Cerebellar cortex (tissue), 1 donor: ENCODE measurements at regions not wholly inside any gene's neighbourhood (a gene's known extent, or its start where the extent isn't known, plus 50 kb on each side); places are given as distances from the start of the nearest gene placed in this dataset.
"Not testable (repeated sequence)": the region's sequence is repeated elsewhere in the genome, so short reads cannot be mapped to it uniquely, and the experiment has no call there.

Experiments
- DNase-seq: peaks from one replicate; pipeline ENCODE4 v3.0.0-alpha.2; 2015; ENCODE audit warnings: low spot score

DNA sequence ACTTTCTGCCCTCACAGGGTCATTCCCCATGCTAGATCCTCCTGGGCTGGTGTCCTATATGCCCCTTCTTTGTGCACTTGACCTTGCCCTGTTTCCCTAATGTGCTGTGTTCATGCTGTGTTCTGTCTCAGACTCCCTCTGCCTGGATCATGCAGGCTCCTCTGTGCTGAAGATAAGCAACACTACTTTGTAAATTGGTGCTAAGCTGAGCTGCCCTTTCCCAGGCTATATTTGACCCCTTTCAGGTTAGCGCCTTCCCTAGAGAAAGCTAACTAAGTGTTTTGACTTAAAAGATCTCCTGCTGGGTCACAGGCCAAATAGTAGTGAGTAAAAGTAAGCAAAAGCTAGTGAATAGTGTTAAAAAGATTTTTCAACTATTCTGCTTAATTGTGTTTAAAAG is 257.2 kb upstream of the RGPD4 start:
- no peak for DNase-seq

DNA sequence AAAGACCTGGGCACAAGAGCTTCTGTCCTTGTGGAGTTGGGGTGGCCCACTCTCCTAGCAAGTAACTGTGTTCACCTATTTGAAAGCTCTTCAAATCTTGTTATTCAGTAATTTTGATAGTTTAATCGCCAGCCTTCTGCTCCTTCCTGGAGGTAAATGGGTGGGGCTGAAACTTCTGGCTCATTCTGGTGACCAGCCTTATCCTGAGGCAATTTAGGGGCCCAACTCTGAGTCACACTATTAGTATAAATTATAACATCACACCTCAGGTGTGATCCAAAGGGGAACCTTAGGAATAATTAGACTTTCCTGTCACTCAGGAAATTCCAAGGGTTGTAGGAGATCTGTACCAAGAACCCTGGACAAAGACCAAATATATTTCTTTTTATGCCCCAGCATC is 255.8 kb upstream of the RGPD4 start:
- no peak for DNase-seq

DNA sequence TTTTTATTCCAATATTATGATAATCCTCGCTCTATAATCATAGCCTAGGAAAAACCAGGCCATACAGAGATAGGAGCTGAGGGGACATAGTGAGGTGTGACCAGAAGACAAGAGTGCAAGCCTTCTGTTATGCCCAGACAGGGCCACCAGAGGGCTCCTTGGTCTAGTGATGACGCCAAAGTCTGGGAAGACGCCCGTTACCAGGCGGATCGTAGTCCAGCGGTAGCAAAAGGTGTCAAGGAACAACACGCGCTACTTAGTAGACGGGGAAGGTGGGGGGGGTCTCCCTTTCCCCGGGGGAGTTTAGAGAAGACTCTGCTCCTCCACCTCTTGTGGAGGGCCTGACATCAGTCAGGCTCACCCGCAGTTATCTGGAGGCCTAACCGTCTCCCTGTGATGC is 253.8 kb upstream of the RGPD4 start:
- not testable (repeated sequence) for DNase-seq

- no peak for DNase-seq
Observed at GRCh38 chr2:107576991-107577390, 249.7 kb upstream of the RGPD4 start.

DNA sequence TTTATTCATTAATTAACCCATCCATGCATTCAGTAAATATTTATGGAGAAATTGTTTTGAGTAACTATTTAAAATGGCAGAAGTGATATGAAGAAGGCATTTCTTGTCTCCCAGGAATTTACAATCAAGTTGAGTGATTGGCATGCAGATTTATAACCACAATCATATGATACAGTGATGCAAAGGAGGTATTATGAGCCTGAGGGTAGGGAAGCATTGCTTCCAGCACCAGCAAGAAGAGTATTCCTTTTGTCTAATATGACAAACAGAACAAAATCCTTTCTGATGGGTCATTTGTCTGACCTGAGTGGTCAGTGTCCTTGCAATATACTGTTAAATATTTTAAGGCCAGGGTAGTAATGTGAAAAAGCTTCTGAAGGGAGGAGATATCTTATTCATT is 244.2 kb upstream of the RGPD4 start:
- no peak for DNase-seq

GRCh38 chr2:107584577-107584976 is 242.1 kb upstream of the RGPD4 start:
- no peak for DNase-seq

GRCh38 chr2:107585851-107586250 is 240.8 kb upstream of the RGPD4 start:
- no peak for DNase-seq

- no peak for DNase-seq
Observed at GRCh38 chr2:107588181-107588580, 238.5 kb upstream of the RGPD4 start.

DNA sequence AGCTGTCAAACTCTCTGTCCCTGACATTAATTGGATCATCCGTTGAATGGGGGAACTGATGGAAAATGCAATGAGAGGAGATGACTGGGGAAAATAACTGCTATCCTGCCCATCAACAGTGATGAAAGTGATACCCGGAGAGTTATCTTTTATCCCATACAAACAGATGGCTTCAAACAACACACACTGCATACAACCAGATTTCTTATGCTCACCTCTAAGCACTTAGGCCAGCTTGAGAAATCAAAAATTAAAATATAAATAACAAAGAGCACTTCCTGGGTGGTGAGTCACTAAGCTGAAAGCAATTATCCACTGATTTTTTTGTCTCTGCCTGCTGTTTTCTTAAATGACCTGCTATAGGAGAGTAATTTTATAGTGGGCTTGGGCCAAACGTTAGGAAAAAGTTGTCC is 237.6 kb upstream of the RGPD4 start:
- DNase-seq, result no peak

- DNase-seq, result no peak
Observed at GRCh38 chr2:107591561-107592279, 235.0 kb upstream of the RGPD4 start.

DNA sequence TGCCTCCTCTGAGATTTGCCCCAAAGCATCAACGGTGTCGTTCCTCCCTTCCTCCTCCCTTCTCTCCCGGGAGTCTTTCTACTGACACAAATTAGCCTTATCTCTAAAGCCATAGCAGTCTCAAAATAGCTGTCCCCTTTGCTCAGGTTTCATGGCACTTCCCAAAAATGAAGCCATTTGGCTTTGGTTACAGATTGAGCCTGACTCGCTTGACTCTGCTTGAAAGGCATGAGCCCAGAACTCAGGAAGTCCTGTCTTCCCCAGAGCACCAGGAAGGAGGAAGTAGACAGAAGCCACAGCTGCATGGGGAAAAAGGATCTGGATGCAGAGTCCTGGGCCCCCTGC is 234.4 kb upstream of the RGPD4 start:
- no peak for DNase-seq

DNA sequence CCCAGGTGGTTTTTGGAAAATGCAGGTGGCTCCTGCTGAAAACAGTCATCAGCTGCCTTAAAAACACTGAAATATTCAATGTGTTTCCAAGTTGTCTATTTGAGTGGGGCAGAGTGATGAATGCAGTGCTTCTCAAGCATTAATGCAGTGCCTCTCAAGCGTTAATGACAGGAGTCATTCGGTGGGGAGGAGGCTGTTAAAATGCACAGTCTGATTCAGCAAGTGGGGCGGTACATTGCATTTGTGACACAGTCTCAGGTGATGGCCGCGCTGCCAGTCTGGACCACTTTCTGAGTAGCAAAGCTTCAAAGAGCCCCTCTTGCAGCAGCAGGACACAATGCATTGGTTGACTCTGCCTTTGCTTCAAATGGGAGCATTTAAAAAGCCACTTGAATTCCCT is 231.4 kb upstream of the RGPD4 start:
- no peak for DNase-seq

DNA sequence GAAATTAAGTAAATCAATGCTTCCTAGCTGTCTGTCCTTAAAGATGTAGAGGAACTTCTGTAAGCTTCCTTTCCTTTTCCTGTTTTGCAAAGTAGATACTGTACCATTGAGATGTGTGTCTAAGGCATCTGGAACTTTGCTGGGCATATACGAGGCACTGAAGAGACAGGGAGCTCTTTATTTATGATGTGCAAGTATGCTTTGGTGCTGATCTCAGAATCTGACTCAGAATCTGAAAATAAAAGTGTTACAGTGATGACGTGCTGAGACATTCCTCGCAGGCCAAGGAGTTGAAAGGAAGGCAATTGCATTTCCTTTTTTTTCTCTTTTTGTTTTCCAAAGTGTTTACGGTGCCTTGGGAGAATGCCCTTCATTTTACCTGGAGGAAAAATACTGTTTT is 230.9 kb upstream of the RGPD4 start:
- DNase-seq, result no peak

GRCh38 chr2:107597507-107597906 is 229.2 kb upstream of the RGPD4 start:
- no peak for DNase-seq

DNA sequence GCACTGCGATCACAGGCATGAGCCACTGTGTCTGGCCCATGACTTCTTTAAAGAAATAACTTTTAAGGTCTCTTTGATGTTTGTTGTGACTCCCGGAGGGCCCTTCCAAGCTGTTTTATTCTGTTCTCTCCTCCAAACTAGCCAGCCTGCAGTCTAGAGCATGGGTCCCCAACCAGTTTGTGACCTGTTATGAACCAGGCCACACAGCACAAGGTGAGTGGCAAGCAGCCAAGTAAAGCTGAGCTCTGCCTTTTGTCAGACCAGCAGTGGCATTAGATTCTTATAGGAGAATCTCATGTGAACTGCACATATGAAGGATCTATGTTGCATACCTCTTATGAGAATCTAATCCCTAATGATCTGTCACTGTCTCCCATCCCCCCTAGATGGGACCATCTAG is 223.9 kb upstream of the RGPD4 start:
- DNase-seq, result no peak

DNA sequence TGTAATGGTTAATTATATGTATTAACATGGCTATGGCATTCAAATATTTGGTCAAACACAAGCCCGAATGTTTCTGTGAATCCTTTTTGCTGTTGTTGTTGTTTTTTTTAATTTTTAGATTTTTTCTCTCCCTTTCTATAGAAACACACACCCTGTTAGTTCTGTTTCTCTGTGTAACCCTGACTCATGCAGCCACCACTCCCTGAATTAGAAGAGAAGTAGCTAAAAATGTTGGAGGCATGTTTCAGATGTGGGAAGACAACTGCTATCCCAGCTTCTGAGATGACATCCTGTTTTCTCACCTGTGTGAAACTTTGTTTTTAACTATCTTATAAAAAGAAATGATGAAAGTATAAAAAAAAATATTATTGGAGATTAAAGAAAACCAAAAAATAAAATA is 219.6 kb upstream of the RGPD4 start:
- DNase-seq, result no peak

DNA sequence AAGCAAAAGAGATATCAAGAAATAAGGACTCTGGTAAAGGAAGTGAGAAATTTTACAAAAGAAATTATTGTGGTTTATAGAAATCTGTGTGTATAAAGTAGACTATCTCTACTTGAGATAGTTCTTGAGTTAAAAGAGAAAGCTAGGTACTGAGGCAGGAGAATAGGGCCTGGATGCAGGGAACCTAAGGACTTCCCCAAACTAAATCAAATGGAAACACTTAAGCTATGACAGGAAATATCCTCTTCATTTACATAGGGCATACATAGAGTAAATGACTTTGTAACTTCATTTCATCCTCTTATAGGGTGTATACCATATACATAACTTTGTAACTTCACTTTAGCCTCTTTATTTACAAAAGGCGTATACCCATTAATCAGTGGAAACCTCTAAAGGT is 219.2 kb upstream of the RGPD4 start:
- no peak for DNase-seq

- no peak for DNase-seq
Observed at GRCh38 chr2:107615039-107615438, 211.7 kb upstream of the RGPD4 start.

DNA sequence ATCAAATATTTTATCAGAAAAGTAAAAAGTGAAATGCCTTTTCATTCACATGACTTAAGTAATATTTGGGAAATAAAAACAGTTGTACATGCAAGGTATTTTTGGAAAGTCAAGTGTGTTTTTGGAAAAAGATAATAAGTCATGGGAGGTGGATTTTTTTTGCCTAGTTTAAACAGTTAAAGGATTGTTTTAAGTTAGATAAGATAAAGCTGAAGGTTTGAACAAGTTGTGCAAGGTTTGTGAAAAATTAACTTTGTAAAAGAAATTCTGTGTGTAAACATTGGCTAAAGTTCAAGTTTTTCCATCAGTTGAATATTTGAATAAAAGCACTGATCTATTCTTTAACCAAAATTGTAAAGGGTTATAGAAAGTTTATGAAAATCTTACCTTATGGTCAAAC is 207.9 kb upstream of the RGPD4 start:
- no peak for DNase-seq

GRCh38 chr2:107621186-107622165 is 205.2 kb upstream of the RGPD4 start:
- no peak for DNase-seq

DNA sequence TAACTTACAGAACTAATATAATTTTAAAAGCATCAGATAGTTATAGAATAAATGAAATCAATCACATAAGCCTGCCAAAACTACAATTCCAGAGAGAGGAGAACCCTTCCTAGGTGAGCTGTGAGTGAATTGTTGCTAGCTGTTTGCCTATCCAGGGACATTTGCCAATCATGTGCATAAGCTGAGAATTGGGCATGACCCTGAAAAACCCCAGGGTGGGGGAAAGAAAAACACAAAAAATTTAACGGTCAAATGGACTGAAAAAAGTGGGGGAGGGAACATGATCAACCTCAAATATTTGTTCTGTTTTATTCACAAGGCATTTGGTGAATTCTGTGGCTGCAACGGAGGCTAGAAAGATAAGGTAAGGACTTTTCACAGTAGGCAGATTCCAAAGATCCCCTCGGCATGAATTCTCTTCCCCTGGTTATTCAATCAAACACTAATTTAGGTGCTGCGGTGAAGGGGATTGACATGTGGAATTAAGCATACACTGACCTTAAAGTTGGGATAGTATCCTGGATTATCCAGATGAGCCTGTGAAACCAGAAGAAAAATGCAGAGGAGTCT is 203.9 kb upstream of the RGPD4 start:
- no peak for DNase-seq

DNA sequence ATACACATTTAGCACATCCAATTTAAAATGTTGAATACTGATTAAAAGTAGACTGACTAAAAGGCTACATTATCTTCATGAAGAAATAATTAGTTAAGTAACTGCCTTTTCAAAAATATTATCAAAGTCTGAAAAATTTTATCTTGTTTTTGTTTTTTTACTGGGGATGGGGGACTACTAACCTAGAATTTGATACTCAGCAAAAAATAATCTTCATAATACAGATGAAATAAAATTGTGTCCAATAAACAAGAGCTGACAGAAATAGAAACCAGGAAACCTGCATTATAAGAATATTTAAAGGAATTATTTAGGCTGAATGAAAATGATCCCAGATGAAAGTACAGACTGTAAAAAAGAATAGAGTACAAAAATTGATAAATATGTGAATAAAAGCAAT is 200.7 kb upstream of the RGPD4 start:
- no peak for DNase-seq

- no peak for DNase-seq
Observed at GRCh38 chr2:107627164-107627563, 199.5 kb upstream of the RGPD4 start.
